CD4-positive, alpha-beta T cell treated with Interleukin-17A for 4 hours (primary cell): ENCODE measurements at regions not wholly inside any gene's neighbourhood (a gene's known extent, or its start where the extent isn't known, plus 50 kb on each side); places are given as distances from the start of the nearest gene placed in this dataset.

Experiments used
- DNase-seq: peaks from one replicate; pipeline ENCODE4 v3.0.0-alpha.2; 2020; ENCODE audit warnings: mixed read lengths

DNA sequence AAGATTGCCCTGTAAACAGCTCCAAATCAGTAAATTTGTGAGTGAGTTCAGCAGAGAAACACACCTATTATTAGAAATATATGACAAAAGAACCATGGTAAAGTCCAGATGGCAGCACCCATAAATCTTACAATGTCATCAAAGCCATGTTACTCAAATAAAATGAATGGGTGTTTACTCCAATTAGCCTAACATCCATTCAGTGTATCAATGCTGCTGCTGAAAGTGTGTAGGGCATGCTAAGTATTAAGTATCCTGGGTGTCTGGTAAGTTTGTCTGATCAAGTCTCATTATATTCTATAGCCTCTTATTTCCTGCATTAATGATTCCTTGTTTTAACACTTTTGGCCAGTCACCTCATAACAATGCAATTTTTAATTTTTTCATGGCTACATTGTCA is 185.5 kb upstream of the STEAP4 start:
- DNase-seq: no peak

DNA sequence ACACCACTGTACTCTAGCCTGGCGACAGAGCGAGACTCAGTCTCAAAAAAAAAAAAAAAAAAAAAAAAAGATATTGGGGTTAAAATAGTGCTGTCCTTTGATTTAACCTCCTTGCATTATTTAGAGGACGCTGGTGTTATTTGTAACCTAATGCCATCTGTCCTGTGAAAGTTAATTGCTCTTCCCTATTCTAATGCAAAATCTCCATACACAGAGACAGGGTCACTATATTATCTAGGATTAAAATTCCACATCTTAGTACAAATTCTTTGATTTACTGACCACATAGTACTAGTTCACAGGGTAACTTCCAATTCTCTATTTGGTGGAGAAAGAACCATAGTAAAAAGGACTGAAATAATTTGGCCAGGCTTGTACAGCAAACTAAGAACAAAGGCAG is 184.2 kb upstream of the STEAP4 start:
- DNase-seq: no peak

DNA sequence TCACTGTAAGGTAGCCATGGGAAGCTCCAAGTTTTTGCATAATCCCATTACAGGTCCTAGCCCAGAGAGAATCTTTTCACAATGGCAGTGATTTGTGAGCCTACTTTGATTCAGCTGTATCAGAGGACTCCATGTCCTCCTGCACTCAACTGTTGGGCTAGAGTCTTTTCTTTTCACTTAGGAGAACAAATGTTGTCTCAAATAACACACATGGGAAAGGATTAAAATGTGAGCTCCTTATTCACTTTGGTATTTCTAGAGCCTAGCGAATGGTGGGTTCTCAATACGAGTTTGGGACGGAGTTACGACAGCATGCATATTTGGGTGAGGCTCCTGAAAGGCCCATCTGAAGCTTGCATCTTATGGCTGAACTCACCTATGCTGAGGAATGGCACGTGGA is 183.5 kb upstream of the STEAP4 start:
- no peak for DNase-seq

DNA sequence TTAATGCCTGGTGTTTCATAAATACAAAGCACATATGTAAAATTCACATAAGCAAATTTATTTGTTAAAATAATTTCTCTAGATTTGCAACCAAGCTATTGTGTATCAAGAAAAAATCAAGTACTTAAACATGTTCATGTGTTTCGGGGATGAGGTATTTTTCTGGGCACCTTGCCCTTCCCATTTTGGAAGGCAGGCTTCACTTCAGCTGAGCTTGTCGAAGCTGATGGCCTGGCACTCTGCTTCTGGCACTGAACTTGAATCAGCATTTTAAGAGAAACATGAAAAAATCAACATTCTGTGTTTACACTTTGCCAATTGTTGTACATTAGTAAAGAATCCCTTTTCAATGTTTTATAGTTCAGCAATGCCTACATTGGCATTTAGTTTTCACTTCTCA is 179.1 kb upstream of the STEAP4 start:
- no peak for DNase-seq

DNA sequence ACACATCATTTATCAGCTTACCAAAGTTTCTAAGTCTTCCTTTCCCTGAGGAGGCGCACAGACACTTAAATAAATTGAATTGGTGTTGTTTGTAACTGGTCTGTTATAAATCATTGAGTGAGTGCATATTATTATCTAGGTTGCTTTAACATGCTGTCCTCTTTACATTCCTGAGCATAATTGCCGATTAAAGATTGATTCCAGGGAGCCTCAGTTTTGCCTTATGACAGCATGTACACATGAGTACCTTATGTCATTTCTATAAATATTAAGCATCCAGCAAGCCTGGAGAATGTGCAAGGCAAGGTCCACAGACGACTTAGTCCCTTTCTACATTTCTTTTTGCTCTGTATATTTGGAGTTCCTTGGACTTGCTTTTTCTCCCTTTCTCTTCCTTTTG is 177.9 kb upstream of the STEAP4 start:
- no peak for DNase-seq

DNA sequence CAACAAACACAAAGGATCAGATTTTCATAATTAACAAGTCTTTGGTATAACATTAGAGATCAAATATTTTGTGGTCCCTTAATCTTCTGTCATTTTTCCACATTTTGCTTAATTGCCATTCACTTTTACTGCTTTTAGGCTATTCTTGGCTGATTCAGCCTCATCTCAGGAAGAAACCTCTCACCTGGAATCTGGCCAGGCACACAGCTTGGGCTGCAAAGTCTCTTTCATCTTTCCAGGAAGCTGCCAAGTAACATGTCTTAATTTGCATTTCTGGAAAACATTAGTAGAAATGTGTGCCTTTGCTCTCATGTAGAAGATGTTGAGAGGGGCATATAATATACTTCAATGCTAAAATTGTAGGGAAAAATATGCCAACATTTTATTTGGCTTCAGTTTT is 174.2 kb upstream of the STEAP4 start:
- DNase-seq: no peak

DNA sequence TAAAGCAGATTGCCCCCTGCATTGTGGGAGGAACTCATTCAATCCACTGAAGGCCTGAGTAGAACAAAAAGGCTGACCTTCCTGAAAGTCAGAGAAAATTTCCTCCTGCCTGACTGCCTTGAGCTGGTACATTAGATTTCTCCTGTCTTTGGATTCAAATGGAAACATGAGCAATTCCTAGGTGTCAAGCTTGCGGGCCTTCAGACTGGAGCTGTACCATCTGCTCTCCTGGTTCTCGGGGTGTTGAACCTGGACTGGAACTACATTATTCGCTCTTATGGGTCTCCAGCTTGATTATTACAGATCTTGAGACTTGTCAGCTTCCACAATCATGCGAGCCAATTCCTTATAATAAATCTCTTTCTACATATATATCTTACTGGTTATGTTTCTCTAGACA is 173.6 kb upstream of the STEAP4 start:
- no peak for DNase-seq

DNA sequence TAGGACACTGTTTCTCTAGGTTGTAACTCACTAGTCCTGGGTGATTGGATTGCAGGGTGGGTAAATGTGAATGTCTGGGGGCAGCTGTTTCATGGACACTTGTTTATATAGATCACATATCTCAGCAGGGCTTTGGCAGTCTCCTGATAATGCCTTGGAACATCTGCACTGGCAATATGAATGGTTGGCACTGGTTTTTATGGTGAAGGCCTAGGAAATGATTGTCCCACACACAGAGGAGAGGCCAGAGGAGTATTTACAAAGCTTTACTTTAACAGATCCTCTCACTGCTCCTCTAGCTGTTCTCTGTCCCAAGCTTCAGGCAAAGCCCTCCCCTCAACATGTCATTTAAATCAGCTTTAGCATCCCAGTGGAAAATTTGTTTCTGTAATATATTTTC is 171.3 kb upstream of the STEAP4 start:
- DNase-seq: no peak

DNA sequence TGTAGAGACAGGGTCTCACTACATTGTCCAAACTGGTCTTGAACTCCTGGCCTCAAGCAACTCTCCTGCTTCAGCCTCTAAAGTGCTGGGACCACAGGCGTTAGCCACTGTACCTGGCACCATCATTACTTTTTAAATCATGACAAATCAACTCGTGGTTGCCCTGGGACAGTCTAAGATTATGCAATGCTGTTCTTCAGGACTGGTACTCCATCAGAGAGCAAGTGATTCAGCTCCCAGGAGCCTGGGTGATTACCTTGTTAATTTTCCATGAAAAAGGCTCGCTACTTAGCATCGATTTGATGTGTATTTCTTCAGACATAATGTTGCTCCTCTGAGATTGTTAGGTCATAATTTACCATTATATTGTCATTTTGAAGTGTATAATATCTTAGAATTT is 158.9 kb upstream of the STEAP4 start:
- no peak for DNase-seq

DNA sequence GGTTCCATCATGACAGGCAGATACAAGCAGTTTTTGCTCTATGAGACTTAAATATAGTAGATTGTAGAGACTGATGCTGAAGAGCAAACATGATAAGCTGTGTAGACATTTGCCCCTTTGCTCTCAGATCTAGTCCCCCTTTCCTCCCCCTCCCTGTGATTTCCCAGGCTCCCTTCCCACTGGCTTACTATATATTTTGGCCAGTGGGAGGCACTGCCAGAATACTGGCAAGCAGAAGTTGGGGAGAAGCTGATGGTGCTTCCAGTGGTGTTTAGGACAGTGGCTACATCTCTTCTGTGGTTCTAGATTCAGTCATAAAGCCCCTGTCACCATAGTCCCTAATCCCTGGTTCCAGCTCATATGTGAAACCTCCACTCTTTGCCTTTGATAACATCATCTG is 156.1 kb upstream of the STEAP4 start:
- no peak for DNase-seq

DNA sequence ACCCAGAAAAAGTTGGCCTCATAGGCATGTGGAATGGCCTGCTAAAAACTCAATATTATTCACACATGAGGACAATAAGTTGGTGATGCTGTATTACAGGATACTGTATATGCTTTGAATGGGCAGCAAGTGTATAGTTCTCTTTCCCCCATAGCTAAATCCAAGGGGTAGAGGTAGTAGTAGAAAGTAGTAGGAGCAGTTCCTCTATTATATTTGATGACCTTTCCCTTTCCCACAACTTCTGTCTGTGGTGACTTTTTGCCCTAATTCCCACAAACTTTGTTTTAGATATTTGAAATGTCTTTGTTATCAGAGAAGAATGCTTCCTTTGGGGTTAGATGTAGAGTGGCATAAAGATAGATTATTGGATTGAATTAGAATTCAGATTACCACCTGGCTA is 154.0 kb upstream of the STEAP4 start:
- DNase-seq: no peak

DNA sequence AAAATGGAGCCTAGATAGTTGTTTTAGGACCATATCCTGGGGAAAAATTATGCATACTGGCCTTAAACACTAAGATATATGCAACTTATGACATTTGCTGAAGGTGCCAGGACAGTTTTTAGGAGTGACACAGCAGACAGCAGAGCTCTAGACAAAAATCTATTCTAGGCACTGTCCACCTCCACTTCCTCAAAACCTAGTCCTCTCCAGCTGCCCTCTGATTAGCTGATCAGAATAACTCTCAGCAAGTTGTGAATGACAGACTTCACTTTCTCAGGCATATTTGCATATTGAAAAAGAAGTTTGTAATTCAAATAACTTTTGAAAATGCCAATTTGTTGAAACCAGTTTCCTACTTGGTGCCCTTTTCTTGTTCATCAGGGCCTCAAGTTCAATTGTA is 152.3 kb upstream of the STEAP4 start:
- DNase-seq: no peak

DNA sequence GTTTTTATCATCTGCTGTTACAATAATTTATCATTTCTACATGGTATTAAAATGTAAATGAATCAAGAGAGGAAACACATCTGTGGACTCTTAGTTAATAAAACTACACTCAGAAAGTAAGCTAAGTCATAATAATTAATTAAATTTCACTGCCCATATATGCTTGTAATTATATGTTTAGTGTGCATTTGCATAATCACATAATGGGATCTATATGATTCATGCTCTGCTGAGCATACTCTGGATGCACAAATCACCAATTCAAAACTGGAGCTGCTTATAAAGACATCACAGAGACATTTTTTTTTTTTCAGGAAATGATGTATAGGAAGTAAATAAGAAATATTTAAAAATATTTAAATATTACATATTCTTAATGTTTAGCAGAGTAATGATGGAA is 151.6 kb upstream of the STEAP4 start:
- DNase-seq: no peak

DNA sequence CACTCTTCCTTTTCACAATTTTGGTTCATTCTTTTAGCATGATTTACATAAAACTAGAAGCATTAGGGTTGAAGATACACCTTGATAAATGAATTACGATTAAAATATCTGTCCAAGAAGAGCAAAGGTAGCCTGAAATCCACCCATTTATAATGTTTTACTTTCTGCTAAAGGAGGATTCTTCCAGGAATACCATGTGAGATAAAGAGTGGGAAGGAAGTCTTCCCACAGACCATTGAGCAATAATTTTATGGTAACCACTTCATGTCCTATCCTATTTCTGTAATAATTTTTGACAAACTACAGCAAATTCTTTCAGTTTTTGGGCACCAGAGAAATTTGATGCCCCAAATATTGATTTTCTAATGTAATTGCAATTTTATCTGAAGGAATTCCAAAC is 150.6 kb upstream of the STEAP4 start:
- DNase-seq: no peak

DNA sequence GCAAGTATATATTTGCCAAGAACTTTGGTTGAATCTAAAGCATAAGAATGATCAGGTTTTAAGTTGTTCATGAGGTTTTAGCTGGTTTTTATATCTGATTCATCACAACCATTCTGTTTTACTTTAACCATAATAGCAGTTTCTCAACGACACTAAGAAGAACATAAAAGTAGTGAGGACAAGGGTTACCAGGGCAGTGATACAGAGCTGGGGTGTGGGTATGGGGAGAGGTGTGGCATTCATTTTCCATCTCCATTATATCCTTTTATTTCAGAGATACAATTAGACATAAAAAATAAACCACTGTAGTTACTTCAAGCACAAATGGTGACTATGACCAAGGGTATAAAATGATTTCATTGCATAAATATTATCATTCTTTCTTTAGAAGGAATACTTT is 149.8 kb upstream of the STEAP4 start:
- DNase-seq: no peak

DNA sequence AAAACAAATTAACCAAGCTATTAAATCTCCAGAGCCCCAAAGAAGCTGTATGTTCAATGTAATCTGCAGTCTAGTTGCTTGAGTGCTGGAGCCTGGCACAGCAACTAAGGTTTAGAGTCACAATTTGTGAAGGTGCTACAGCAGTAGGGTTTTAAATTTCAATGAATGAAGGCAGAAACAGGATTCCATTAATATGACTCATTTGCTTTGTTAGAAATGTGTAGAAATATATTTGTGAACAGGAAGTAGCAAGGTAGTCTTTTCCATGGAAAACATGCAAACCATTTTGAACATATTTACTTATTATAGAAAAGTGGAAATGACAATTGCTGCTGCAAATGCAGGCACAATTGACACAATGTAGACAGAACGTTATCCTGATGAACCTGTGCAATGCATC is 149.0 kb upstream of the STEAP4 start:
- no peak for DNase-seq

DNA sequence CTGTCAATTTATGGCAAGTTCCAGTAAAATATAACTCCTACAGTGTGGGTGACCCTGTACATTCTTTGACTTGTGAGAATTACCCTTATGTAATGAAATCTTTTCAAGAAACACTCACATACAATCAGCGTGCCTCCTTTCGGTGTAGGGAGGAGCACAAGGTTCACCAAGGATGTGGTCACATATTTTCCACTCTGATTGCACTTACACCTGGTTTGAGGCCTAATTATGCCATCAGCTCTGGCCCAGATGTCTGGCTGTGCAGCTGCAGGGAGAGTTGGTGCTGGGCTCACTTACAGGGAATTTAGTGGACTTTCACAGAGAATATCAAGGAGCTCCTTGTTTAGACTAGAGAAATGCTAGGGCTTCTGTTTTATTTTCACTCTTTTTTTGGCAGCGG is 146.0 kb upstream of the STEAP4 start:
- no peak for DNase-seq

DNA sequence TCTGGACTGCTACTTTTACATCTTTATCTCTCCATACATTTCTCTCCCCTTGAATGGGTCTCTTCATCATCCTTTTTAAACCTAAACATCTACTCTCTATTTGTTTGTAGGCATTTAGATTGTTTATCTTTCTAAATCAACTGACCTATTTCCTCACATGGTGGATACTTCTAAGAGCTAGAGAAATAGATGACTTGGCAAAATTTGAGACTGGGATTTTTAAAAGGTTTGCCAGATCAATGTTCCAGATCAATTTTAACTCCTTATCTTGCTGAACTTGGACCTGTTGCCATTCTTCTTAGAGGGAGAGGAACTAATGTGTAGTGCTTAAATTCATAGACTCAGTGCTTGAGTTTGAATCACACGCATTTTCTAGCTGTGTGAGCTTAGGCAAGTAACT is 144.2 kb upstream of the STEAP4 start:
- DNase-seq: no peak

DNA sequence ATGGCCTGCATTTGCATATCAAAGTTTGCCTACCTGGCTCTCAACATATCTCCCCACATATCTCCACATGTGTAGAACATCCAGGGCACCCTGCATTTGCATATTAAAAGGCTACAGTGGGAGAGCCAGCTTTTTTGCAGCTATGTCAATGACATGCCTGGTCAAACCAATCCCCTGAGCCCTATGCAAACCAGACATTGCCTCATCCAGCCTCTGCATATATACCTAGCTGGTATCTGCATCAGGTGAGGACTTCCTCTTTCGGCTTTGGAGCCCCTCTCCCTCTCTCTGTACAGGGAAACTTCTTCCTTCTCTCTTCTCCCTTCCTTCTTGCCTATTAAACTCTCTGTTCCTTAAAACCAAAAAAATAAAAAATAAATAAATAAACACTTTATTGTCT is 142.7 kb upstream of the STEAP4 start:
- no peak for DNase-seq

DNA sequence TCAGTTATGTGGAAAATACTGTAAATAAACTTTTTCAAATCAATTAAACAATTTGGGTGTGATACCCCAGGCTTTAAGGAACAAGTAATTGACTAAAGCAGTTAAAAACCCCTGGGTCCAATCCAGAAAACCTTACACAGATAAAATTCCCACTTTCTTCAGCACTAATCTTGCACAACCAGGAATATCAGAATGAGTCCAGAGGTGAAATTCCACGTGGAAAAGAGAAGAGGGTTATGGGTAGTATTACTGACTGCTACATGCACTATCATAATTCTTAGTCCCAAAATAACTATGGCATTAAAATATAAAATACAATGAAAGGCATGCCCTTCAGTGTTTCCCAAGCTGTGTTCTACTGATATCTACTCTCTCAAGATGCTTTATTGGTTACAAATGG is 135.7 kb upstream of the STEAP4 start:
- DNase-seq: no peak

DNA sequence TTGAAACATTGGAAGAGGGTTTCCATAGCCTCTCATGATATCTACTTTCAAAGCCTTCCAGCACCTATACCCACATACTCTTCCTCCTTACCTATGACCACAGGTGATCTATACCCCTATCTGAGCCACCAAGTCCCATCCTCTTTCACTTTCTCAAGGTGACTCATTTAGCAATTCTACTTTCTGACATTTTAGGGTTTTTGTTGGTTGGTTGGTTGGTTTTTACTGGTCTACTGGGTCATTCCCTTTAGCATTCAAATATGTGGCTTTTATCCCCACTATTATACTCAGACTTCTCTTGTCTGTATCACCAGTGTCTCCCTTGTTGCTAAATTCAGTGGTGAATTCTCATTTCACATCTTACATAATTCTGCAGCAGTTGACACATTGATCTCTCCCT is 130.4 kb upstream of the STEAP4 start:
- no peak for DNase-seq

DNA sequence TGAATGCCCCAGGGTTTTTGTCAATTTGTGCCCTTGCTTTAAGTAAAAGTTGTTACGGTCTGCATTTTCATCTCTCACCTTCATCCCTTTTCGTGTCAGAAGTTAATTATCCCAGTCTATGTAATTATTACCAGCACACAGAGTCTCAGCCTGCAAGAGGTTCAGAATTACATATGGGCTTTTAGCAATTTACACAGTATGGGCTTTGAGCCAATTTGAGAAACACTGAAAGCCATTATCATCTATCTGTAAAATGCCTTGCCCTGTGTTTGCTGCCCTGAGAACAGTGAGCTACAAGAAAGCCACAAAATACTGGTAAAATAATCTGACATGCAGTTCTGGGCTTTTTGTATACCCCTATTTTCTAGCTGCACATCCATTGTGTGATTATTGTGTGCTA is 125.6 kb upstream of the STEAP4 start:
- DNase-seq: no peak

DNA sequence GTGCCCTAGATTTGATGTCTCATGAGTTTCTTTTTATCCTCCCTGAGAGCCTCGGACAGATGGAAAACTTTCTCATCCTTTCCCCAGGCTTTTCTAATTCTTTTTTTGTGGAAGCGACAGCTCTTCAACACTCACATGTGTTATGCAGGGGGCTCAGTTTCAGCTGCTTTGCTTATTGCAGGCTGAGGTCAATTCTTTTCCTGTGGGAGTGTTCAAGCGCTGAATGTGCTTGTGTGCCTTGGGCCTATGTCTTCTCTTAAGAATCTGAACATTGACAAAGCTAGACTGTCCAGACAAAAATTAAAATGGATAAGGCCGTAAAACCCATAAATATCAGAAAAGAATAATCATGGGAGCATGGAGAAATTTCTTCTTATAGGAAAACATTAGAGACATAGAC is 125.2 kb upstream of the STEAP4 start:
- DNase-seq: no peak

DNA sequence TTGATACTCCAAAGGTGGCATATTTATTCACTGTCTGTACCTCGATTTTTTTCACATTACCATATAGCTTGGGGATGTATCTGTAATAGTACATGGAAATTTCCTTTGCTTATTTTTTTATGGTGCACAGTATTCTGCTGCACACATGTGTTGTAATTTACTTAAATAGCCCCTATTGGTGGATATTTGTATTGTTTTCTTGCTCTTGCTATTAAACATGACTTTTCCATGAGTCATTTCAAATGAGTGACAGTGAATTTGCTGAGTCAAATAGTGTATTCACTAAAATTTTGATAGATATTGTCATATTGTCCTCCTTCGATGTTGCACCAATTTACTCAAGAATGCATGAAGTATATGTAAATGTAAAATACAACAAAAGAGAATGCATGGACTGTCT is 122.7 kb upstream of the STEAP4 start:
- no peak for DNase-seq

DNA sequence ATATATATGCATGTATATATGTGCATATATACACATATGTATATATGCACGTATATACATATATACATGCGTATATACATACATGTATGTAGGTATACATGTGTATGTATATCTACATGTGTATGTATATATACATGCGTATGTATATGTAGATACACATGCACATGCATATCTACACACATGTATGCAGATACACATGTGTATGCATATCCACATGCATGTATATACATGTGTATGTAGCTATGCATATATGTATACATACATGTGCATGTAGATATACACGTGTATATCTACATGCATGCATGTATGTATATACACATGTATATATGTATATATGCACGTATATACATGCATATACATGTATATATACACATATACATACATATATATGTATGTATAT is 95.8 kb upstream of the STEAP4 start:
- no peak for DNase-seq

DNA sequence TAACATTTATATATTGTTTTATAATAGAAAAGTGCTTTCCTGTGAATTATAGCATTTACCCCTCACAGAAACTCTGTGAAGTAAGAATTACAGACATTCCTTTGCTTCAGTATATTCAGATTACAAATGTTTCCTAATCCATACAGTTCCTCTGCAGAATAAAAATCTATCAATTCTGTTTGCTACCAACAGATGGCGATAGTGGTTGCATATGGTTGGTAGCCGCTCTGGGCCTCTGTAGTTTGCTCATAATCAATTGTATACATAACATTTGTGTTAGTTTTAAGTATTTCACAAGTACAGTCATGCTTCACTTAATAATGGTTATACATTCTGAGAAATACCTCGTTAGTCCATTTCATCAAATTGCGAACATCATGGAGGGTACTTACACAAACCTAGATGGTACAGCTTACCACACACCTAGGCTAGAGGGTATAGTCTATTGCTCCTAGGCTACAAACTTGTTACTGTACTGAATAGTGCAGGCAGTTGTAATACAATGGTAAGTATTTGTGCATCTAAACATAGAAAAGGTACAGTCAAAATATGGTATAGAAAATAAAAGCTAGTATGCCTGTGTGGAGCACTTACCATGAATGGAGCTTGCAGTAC is 94.4 kb upstream of the STEAP4 start:
- DNase-seq: no peak
